ENCODE measurements at regions not wholly inside any gene's neighbourhood (a gene's known extent, or its start where the extent isn't known, plus 50 kb on each side); places are given as distances from the start of the nearest gene placed in this dataset.

DNA sequence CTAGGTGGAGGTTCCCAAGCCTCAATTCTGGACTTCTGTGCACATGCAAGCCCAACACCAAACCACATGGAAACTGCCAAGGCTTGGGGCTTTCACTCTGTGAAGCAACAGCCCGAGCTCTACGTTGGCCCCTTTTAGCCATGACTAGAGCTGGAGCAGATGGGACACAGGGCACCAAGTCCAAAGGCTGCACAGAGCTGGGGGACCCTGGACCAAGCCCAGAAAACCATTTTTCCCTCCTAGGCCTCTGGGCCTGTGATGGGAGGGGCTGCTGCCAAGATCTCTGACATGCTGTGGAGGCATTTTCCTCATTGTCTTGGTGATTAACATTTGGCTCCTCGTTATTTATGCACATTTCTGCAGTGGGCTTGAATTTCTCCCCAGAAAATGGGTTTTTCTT, 258.7 kb upstream of the ACTRT1 start:
- no peak for DNase-seq (ENCODE audit: low read depth in 3 of 3)

GRCh38 chrX:128309311-128309710, 257.1 kb upstream of the ACTRT1 start:
- DNase-seq (ENCODE audit: low read depth in 3 of 3): no peak

- DNase-seq (ENCODE audit: low read depth in 3 of 3): no peak
These were observed 242.0 kb upstream of the ACTRT1 start for GRCh38 chrX:128294198-128294597.

DNA sequence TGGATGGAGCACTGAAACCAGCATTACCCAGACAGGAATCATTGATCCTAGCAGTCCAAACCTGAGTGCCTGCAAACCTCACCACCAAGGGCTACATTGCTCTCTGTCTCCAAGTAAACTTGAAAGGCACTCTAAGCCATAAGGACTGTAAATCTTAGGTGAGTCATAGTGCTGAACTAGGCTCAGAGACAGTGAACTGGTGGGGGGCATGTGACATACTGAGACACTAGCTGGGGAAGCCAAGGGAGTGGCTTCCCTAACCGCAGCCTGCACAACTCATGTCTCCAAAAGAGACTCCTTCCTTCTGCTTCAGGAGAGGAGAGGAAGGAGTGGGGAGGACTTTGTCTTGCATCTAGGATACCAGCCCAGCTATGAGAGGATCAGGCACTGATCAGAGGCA, 235.5 kb upstream of the ACTRT1 start:
- no peak for DNase-seq (ENCODE audit: low read depth in 3 of 3)

GRCh38 chrX:128250621-128251020, 198.4 kb upstream of the ACTRT1 start:
- DNase-seq (ENCODE audit: low read depth in 3 of 3): no peak

GRCh38 chrX:128216364-128216763, 164.2 kb upstream of the ACTRT1 start:
- no peak for DNase-seq (ENCODE audit: low read depth in 3 of 3)

DNA sequence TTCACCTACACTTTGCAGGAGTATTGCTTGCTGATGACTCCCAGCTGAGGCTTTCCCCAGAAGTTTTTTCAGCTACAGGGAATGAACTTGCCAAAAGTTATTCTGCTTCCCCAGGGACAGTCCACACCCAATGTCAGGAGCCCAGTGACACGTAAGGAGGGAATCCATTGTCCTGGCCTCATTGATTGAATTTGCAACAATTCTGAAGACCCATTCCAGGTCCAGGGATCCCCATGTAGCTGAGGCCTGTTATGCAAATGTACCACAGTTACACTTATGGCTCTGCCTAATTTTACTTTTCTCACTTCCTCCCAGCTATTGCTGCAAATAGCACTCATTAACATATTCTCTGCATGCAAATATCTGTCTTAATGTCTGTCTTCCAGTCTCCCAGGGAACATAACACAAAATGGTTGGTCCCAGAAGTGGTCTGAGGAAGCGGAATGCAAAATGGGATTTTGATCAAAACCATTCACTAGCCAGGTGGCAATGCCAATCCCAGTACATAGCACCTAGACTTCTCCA, 113.7 kb upstream of the ACTRT1 start:
- no peak for DNase-seq (ENCODE audit: low read depth in 3 of 3)

- DNase-seq (ENCODE audit: low read depth in 3 of 3): no peak
These were observed 104.0 kb upstream of the ACTRT1 start for GRCh38 chrX:128156204-128156603.

DNA sequence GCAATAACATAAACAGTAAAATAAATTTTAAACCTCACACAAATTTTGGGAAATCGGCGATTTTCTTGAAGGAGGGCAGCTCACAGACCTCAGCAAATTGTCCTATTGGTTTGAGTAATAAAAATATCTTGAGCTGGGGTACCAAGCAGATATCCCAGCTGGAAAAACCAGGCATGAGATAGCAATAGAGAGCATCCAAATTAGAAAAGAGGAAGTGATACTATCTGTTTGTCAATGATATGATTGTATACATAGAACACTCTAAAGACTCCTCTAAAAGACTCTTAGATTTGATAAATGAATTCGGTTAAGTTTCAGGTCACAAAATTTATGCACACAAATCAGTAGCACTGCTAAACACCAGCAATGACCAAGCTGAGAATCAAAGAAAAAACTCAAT, 90.5 kb upstream of the ACTRT1 start:
- DNase-seq (ENCODE audit: low read depth in 3 of 3): no peak

- no peak for DNase-seq (ENCODE audit: low read depth in 3 of 3)
These were observed 54.4 kb upstream of the ACTRT1 start for GRCh38 chrX:128106630-128107029.

GRCh38 chrX:128105659-128106058, 53.5 kb upstream of the ACTRT1 start:
- DNase-seq (ENCODE audit: low read depth in 3 of 3): no peak

Data from stimulated activated CD4-positive, alpha-beta T cell treated with anti-CD3 and anti-CD28 coated beads, TNF-alpha, amount 100 ng/mL, for 48 hours (primary cell).